HG03354 (cell line): ENCODE measurements at regions not wholly inside any gene's neighbourhood (a gene's known extent, or its start where the extent isn't known, plus 50 kb on each side); places are given as distances from the start of the nearest gene placed in this dataset.

Source experiments
- ATAC-seq: cut with Tn5 transposase; IDR thresholded peaks from one replicate; pipeline ENCODE4 v1.9.1; 2021; ENCODE audit warnings: mild to moderate bottlenecking; ENCODE audit not compliant: unreplicated experiment, poor library complexity, severe bottlenecking

DNA sequence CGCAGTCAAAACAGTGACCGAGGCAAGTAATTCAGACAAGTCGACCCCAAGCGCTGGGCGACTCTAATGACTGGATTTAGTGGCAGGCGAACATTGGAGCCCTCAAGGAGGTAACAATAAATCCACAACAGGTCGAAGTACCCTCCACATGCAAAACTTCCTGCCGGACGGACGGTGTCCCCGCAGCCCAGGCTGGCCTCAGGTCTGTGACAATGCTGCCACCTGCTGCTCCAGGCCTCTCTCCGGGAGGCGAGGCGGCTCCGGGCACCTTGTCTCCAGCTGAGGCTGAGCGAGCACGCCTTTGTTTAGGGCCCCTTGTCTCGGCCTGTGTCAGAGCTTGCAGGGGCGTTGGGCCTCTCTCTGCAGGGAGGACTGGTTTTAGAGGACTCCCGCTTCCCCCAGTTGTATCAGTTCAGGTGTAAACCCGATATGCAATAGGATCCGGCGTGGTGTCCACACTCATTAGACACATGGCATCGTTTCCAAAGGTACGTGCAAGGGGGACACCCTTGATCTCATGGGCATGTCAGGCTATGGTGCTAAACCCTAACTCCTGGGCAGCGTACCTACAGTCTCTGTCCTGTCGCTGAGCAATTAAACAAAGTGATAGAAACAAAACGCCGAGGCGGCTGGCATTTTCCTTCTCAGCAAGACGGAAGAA, 628.0 kb upstream of the ADAMTS16 start:
- no peak for ATAC-seq

DNA sequence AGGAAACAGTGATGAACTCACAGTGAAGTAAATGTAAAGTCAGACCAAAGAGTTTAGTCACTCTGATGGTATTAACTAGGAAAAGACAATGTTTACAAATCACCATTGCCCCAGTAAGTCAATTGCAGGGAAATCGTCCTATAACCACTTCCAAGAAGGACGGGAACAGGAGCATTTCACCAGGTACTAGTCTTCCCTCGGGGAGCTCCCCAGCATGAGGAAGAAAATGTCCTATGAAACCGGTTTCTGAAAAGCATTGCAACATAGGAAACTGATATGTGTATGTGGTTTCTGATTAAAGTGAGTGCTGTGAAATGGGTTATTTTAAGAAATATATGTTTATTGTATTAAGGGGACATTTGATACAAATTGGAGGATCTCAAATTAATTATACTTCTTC, 626.7 kb upstream of the ADAMTS16 start:
- no peak for ATAC-seq

DNA sequence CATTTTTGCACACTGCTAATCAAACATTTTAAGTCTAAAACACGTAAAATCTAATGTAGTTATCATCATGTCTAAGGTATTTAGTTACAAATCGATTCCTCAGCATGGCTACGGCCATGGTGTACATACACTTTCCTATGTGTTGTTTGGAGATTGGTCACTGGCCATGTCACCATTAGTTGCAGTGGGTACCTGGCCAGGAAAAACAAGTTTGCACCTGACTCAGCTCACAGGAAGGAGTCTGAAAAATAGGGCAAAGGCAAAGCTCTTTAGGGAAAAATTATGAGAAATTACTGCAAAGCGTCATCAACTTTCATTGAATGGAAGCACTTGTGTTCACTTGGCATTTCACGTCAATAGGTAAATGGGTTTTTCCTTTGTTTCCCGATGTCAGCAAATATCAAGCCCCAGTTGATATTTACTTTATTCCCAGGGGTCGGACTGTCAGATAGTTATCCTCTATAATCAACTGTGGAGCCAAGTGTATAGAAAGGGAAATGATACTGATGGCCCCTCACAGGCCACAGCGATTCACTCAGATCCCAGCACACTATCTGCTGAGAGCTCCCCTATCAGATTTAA, 626.0 kb upstream of the ADAMTS16 start:
- no peak for ATAC-seq

DNA sequence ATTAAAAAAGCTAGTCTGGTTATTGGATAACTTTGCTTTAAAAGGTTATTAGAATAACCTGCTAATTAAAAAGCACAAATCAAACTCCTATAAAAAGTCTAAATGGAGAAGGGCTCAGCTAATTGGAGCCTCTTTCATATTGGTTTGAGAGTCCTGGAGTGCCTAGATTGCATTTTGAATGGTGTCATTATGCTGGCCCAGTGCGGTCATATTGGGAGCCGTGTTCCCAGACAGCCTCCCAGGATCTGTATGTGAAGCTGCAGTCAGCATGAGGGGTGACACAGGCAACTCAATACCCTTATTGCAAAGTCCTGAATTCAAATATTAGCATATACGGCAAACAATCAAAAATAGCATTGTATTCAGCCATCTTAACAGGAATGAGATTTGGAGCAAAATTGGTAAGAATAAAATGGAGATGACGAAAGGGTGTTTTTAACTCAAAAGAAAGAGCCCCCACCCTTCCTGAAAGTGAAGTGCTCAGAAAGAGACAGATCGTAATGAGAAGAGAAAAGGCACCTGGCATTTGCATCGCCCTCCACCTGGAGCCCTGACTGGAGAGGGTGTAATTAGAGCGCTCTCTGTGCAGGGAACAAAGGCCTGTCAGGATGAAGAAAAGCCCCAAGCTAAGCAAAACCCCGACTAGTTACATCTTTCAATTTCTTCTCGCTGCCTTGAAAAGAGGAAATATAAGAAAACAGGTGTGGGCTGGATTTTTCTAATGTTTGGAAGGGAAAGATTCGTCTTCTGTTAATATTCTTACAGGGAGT, 621.0 kb upstream of the ADAMTS16 start:
- no peak for ATAC-seq

DNA sequence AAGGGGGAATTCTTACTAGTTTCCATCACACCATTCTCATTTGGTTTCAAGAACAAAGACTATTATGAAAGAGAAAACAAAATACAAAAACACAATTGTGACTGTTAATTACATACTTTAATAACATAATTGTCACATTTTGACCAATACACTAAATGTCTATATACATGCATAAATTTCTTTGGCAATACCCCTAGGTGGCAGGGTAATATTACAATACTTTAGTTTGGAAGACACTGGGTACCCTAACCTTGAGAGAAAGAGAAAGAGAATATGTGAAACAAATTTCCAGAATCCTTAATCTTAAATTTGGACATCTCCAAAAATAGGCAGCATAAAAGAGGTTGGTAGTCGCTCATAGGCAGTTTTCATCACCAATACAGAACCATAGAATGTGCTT, 619.6 kb upstream of the ADAMTS16 start:
- no peak for ATAC-seq

DNA sequence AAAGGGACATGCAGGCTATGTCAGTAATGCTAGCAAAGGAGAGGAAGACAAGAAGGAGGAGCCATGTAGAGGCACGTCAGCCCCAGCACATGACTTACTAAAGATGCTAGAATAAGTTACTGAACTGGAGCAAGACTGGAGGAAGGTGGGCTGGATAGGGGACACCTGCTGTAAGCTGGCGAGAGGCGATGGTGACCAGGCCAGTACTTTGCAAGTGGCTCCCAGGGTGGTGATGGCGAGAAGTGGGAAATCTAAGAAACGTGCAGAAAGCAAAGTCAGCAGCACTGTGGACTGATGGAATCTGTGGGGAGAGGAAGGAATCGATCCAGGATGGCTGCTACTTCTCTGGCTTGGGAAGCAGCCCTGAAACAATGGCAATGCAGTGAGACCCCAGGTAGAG, 617.1 kb upstream of the ADAMTS16 start:
- no peak for ATAC-seq

DNA sequence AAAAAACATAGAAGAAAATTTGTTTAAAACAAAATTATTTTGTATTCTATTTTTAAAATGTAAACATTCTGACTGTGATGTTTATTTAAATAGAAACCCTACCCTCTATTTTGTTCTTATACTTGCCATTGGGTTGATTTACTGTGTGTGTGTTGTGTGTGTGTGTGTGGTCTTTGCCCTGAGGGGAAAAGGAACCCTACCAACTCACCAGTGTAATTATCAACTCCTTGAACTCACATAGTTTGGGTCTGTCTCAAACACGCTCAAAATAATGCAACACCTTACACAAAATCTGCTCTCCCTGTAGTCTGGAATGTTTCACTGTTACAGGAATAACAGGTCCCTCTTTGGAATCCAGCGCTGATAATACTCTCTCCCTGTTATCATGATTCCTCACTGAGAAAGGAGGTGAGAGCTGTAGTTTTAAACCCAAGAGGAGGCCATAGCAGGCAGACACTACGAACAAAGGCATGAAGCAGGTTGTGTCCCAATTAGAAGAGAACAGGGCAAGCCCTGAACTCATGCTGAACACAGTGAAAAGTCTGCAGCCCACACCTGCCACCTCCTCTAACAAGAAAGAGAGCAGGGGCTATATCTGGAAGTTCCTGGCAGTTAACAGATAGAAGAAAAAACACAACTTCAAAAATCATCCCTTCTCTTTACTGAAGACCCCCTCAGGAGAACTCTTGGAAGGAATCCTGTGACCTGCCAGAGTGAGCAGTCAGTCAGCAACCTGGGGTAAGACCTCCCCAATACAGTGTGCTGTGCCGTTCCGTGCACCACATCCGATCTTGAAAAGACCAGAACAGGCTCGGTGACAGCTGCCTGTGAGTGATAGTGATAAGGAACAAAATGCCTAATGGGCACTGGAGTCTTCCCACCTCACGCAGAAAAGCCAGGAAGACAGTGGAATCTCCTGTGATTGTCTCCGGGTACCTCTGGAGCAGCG, 608.1 kb upstream of the ADAMTS16 start:
- no peak for ATAC-seq

DNA sequence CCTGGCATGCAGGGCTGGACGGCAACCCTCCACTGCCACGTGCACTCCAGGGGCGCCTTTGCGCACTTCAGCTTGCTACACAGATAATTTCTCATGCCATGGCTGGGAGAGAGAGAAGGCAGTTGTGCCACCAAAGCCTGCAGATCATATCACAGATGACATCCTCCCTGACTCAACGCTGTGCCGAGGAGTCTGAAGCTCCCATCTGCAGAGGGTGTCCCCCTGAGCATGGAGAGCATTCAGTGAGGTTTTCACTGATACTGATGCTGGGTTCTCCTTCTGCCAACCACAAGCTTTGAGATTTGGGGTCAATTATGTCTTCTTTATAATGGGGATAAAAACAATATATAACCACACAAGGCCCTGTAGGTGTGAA, 607.4 kb upstream of the ADAMTS16 start:
- ATAC-seq, result no peak

DNA sequence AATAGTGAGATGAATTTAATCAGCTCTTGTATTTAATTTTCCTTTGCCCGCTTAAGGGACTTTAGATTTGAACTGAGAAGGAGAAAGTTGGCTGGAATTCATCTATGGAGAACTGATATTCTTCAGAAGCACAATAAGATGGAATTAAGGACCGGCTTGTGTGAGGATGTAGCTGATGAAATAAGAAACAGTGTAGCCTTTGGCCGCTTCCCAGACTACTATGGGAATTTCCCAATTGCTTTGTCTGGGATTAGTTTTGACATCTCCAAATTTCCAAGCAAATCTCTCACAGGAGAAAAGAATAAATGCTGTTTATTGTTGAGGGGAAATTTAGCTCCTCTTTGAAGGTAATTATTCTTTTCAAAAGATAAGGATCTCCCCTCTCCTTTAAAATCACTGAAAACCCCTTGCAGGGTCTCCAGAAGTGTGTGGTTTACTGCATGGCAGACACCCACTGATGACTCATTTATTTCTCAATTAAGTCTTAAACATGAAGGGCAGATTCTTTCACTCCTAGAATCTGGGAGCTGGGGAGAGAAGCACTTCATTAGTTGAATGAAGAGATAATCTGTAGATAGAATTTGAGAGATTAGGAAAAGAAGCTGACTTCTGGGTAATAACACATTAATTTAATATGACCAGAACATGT, 606.5 kb upstream of the ADAMTS16 start:
- no peak for ATAC-seq

DNA sequence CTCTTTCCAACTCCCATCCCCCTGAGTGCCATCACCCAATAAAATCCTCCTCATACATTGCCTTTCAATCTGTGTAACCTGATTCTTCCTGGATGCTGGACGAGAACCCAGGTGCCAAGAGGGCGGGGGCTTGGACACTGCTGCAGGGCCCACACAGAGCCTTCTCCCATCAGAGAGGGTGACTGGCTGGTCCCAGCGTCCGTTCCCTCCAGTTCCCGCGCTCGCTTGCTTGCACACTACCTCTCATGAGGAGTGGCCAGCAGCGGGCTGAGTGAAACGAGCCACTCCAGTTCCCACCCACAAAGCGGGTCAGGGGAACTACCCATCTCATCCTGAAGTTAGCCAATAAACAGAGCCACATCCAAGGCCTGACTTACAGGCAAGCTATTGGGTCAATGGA, 602.6 kb upstream of the ADAMTS16 start:
- ATAC-seq, result no peak

DNA sequence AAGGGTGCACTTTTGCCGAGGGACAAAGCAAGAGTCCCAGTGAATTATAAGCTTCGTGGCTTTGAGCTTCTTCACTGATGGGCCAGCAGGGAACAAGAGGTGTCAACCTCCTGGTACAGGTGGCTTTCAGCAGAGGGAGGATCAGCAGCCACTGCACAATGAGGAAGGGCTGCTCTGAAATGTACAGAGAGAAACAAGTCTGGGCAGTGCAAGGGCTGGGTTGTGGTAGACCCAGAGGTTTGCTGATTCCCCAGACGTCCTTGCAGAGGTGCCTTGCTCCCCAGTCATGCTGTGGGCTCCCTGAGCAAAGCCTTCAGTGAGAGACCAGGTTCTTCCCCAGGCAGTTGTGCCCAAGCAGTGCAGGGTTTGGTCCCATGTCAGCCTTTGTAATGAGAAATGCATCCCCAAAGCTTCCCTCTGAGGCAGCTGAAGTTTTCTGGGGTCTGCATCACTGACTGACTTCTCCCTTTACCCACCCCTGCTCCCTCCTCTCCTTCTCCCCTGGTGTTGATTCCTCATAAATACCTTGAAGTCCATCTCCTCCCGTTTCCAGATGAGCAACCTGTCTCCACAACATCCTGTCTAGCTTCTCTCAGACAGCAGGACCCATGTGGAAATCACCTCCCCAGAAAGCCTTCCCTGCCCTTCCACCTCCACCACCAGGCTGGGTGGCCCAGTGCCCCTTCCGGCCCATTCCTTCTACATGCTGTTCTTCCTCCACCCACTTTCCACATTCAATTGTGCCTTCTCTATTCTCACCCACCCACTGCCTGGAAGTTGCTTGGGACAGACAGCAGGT, 599.6 kb upstream of the ADAMTS16 start:
- no peak for ATAC-seq

DNA sequence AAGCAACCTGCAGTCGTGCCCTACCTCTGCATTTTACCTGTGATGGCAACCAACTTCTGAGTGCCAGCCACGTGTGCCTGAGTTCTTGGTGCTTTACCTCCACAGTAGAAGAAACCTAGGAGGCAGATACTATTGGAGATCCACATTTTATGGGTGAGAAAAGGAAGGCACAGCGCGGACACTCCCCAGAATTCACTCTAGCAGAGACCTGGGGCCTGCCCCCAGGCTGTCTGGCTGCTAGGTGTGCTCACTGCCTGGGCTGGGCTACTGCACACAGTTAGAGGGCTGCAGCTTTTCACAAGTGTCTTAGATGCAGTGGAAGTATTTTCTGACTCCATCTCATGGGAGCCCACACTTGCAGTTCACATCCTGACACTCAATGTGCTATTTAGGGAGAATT, 598.8 kb upstream of the ADAMTS16 start:
- ATAC-seq, result no peak

DNA sequence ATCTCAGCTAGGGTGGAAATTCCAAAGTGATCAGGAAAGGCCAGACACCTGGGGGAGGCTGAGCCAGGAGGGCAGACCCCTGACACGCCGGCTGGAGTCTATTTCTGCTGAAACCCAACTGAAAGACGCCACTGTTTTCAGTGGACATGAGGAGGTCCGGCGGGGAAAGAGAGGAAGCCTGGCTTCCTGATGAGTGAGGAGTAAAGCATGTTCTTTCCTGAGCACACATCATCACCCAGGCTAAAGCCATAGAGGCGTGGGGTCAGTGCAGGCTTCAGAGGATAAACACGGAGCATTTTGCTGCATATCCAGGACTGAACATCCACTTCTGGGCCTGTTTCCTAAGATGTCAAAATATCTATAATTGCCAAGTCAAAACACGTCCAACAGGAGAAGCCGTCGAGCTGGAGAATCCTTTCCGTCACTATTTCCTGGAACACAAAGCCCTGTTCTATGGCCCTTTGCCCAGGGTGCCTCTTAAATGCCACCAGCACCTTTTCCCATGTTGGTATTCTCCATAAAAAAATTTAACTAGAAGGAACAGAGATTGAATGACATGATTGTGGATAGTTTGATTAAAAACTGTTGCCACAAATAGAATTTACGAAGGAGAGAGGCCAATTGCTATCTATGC, 597.9 kb upstream of the ADAMTS16 start:
- no peak for ATAC-seq

DNA sequence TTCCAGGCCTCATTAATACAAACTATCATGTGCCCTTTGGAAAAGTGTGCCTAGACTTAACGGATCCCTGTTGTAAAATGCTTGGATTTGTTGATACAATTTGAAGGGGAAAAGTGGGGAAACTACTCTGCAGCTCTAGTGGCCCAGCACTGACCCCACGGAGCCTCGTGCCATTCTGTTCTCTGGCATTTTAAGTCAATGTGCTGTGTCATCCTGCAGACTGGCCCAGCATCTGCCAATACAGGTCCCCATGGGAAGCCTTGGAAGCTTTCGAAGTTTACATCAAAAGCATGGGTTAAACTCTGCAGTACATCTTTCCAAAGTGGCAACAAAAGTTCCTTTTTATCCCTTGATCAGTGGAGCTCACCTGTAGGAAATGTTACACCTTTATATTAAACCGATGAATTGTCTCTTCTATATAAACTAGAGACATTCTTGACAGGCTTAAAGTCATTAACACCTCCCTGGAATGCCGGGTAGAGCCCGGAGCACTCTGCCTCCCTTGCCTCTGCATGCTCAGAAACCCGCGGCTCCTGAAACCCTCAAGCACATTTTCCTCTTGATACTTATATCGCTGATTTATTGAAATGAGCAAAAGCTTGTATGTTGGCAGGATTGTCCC, 596.0 kb upstream of the ADAMTS16 start:
- ATAC-seq, result no peak

DNA sequence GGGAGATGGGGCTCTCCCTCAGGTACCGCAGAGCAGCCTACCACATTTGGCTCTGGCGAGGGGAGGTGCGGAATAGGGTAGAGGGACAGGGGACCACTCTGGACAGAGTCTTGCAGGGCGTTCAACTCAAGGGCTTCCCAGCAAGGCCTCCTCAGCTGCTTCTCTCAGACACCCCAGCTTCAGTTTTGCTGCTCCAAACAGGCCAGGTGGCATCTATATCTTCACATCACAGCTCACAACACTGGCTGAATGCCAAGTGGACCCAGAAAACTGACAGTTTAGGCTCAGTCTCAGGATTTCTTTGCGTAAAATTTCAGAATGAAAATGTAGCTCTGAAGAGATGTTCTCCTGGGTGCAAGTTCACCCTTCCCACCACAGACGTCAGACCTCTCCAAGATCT, 592.6 kb upstream of the ADAMTS16 start:
- no peak for ATAC-seq

DNA sequence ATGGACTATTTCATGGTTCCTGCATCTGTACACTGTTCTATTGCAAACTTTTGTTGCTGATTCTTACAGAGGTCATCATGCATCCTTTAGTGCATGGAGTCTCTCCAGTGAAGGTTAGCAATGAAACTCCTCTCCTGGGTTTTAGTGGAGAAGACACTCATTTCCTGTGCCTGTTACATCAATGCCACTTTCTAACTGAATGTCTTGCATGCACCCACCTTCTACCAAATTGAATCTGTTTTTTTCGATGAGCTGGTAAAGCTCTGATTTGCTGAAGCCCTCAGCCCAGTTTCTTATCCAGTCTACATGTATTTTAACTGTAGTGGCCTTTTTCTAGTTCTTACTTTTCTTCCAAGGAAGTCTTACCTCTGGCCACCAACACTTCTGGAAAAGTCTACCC, 591.8 kb upstream of the ADAMTS16 start:
- no peak for ATAC-seq

DNA sequence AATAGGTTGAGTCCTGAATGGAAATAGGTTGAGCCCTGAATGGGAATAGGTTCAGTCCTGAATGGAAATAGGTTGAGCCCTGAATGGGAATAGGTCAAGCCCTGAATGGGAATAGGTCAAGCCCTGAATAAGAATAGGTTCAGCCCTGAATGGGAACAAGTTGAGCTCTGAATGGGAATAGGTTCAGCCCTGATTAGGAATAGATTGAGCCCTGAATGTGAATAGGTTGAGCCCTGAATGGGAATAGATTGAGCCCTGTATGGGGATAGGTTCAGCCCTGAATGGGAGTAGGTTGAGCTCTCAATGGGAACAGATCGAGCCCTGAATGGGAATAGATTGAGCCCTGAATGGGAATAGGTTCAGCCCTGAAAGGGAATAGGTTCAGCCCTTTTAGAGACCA, 590.8 kb upstream of the ADAMTS16 start:
- ATAC-seq, result no peak

DNA sequence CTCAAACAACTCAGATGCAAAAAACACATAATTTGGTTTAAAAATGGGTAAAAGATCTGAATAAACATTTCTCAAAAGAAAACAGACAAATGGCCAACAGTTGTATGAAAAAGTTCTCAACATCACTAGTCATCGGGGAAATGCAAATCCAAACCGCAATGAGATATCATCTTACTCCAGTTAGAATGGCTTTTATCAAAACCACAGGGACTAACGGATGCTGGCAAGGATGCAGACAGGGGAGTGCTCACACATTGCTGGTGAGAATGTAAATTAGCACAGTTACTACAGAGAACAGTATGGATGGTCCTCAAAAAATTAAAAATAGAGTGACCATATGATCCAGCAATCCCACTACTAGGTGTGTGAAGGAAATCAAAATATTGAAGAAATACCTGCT, 589.1 kb upstream of the ADAMTS16 start:
- ATAC-seq, result no peak
